H1 (cell line): ENCODE measurements at regions not wholly inside any gene's neighbourhood (a gene's known extent, or its start where the extent isn't known, plus 50 kb on each side); places are given as distances from the start of the nearest gene placed in this dataset.

Experiments used
- CTCF ChIA-PET: fragments of 300-600 bp; sonication (Branson Sonifier 250); formaldehyde crosslinking; loops from one replicate; lab custom pipeline; 2021; ENCODE audit not compliant: partially characterized antibody; lab: Charles Lee
- POLR2A ChIA-PET: fragments of 300-600 bp; sonication (Branson Sonifier 250); formaldehyde crosslinking; loops from one replicate; lab custom pipeline; 2021; ENCODE audit warnings: inconsistent platforms; ENCODE audit not compliant: partially characterized antibody; lab: Charles Lee
- DNase-seq, 2 experiments: peaks; one replicate each; pipeline versions ENCODE4 v3.0.0 to v3.0.0-alpha.2; 2010 to 2022; ENCODE audit warnings: low spot score in 2 of 2, low read depth in 1 of 2, mixed read lengths in 1 of 2
- FAIRE-seq: peaks from 2 replicates; lab custom pipeline; 2011; peaks lifted over from hg19 to GRCh38; lab: Jason Lieb, UNC
- H2AFZ ChIP-seq: 2 replicates; pipeline ENCODE4 v1.8.1; 2012; ENCODE audit warnings: low read length, inconsistent platforms
- H2AK5ac ChIP-seq: 2 replicates; pipeline ENCODE4 v1.6.1; 2013; ENCODE audit warnings: low read depth, low read length
- H2BK120ac ChIP-seq: replicated peaks from 2 replicates; pipeline ENCODE3; 2013; ENCODE audit warnings: low read depth, low read length, inconsistent platforms
- H2BK12ac ChIP-seq: 2 replicates; pipeline ENCODE4 v1.6.1; 2013; ENCODE audit warnings: low read depth, low read length
- H2BK15ac ChIP-seq: 2 replicates; pipeline ENCODE4 v1.6.1; 2013; ENCODE audit warnings: low read length
- H2BK20ac ChIP-seq: 2 replicates; pipeline ENCODE4 v1.6.1; 2013; ENCODE audit warnings: low read length
- H2BK5ac ChIP-seq: 2 replicates; pipeline ENCODE4 v1.6.1; 2013; ENCODE audit warnings: low read depth, low read length
- H3K14ac ChIP-seq: 2 replicates; pipeline ENCODE4 v1.6.1; 2013; ENCODE audit warnings: inconsistent platforms; ENCODE audit not compliant: insufficient read length
- H3K18ac ChIP-seq: 2 replicates; pipeline ENCODE4 v1.6.1; 2013; ENCODE audit warnings: low read length; ENCODE audit errors: extremely low read depth
- H3K23ac ChIP-seq: 2 replicates; pipeline ENCODE4 v1.6.1; 2013; ENCODE audit warnings: inconsistent platforms; ENCODE audit not compliant: insufficient read length
- H3K23me2 ChIP-seq: 2 replicates; pipeline ENCODE4 v1.6.1; 2013; ENCODE audit warnings: low read depth, low read length
- H3K27ac ChIP-seq: 2 replicates; pipeline ENCODE4 v1.6.1; 2011; ENCODE audit warnings: low read depth, low read length, inconsistent platforms
- H3K27me3 ChIP-seq, 4 experiments: replicated peaks in 1 of 4; 1 replicate in 1 of 4; 2 replicates in 3 of 4; pipeline versions ENCODE4 v1.6.1 to v1.8.1; 2011 to 2013; ENCODE audit warnings: low read length in 3 of 4, mild to moderate bottlenecking in 3 of 4, inconsistent platforms in 2 of 4, mixed read lengths in 2 of 4, moderate library complexity in 1 of 4; ENCODE audit not compliant: control insufficient read depth in 3 of 4, insufficient read depth in 3 of 4; ENCODE audit errors: extremely low read depth in 1 of 4
- H3K36me3 ChIP-seq, 4 experiments: 2 replicates each; pipeline versions ENCODE4 v1.6.1 to v1.8.1; 2011 to 2013; ENCODE audit warnings: mild to moderate bottlenecking in 4 of 4, low read length in 3 of 4, moderate library complexity in 2 of 4, control low read depth in 1 of 4, inconsistent platforms in 1 of 4; ENCODE audit not compliant: insufficient read depth in 4 of 4, control insufficient read depth in 2 of 4
- H3K4ac ChIP-seq: replicated peaks from 2 replicates; pipeline ENCODE3; 2013; ENCODE audit warnings: low read length, low read depth, mixed read lengths, inconsistent platforms; ENCODE audit not compliant: insufficient read length
- H3K4me1 ChIP-seq, 4 experiments: replicated peaks in 1 of 4; 1 replicate in 1 of 4; 2 replicates in 3 of 4; pipeline versions ENCODE4 v1.6.1 to v1.8.1; 2011 to 2013; ENCODE audit warnings: low read length in 3 of 4, inconsistent platforms in 2 of 4, mixed read lengths in 1 of 4; ENCODE audit not compliant: insufficient read depth in 4 of 4, control insufficient read depth in 3 of 4
- H3K4me2 ChIP-seq, 2 experiments: 2 replicates each; pipeline versions ENCODE4 v1.6.1 to v1.8.1; 2011 to 2013; ENCODE audit warnings: low read depth in 2 of 2, low read length in 2 of 2, control low read depth in 1 of 2, inconsistent platforms in 1 of 2, mild to moderate bottlenecking in 1 of 2; ENCODE audit not compliant: insufficient read depth in 1 of 2
- H3K4me3 ChIP-seq, 4 experiments: fragments of 200-600, 300-600 bp in 1 of 4; sonication (generic), shearing (Covaris generic), sonication (Bioruptor Twin) in 1 of 4; 2 replicates each; pipeline versions ENCODE4 v1.5.1 to v1.8.1; 2011 to 2016; ENCODE audit warnings: low read length in 4 of 4, low read depth in 3 of 4, control low read depth in 2 of 4, inconsistent platforms in 2 of 4, mild to moderate bottlenecking in 2 of 4, mixed read lengths in 1 of 4, moderate library complexity in 1 of 4; ENCODE audit not compliant: insufficient read depth in 2 of 4; ENCODE audit errors: extremely low read depth in 1 of 4
- H3K56ac ChIP-seq: replicated peaks from 2 replicates; pipeline ENCODE3; 2013; ENCODE audit warnings: low read depth, mild to moderate bottlenecking, mixed read lengths, low read length, inconsistent platforms; ENCODE audit not compliant: insufficient read length
- H3K79me1 ChIP-seq: 2 replicates; pipeline ENCODE4 v1.6.1; 2013; ENCODE audit warnings: low read depth, low read length, control low read depth
- H3K79me2 ChIP-seq, 2 experiments: 2 replicates each; pipeline versions ENCODE4 v1.6.1 to v1.8.1; 2012 to 2013; ENCODE audit warnings: low read length in 2 of 2, mild to moderate bottlenecking in 2 of 2, inconsistent platforms in 1 of 2; ENCODE audit not compliant: insufficient read depth in 2 of 2, control insufficient read depth in 1 of 2
- H3K9ac ChIP-seq, 4 experiments: replicated peaks in 1 of 4; 1 replicate in 1 of 4; 2 replicates in 3 of 4; pipeline versions ENCODE4 v1.6.1 to v1.8.1; 2011 to 2013; ENCODE audit warnings: low read depth in 3 of 4, low read length in 3 of 4, control low read depth in 2 of 4, mild to moderate bottlenecking in 2 of 4, moderate library complexity in 2 of 4, inconsistent platforms in 1 of 4; ENCODE audit errors: extremely low read depth in 1 of 4
- H3K9me3 ChIP-seq, 2 experiments: 2 replicates each; pipeline versions ENCODE4 v1.6.1 to v1.8.1; 2012 to 2013; ENCODE audit warnings: mild to moderate bottlenecking in 2 of 2, moderate library complexity in 2 of 2, control low read depth in 1 of 2, inconsistent platforms in 1 of 2, low read depth in 1 of 2, low read length in 1 of 2, mixed read lengths in 1 of 2; ENCODE audit not compliant: insufficient read depth in 2 of 2
- H4K20me1 ChIP-seq, 2 experiments: replicated peaks in 1 of 2; 2 replicates each; pipeline versions ENCODE3 to v1.8.1; 2011 to 2013; ENCODE audit warnings: inconsistent platforms in 2 of 2, low read length in 2 of 2, mild to moderate bottlenecking in 1 of 2; ENCODE audit not compliant: insufficient read depth in 2 of 2, control insufficient read depth in 1 of 2
- H4K5ac ChIP-seq: 2 replicates; pipeline ENCODE4 v1.6.1; 2013; ENCODE audit warnings: low read length, low read depth, mixed read lengths, inconsistent platforms; ENCODE audit not compliant: insufficient read length
- H4K8ac ChIP-seq: 2 replicates; pipeline ENCODE4 v1.8.0; 2013; ENCODE audit warnings: mild to moderate bottlenecking, moderate library complexity, low read length, inconsistent platforms; ENCODE audit not compliant: insufficient read depth; ENCODE audit errors: extremely low read depth
- H4K91ac ChIP-seq: replicated peaks from 2 replicates; pipeline ENCODE3; 2013; ENCODE audit warnings: low read length, mixed read lengths, inconsistent platforms; ENCODE audit not compliant: insufficient read length
- BCL11A ChIP-seq, 2 experiments: IDR thresholded peaks; one replicate each; pipeline ENCODE4 v1.6.1; 2011; ENCODE audit warnings: low read depth in 2 of 2, low read length in 2 of 2, mild to moderate bottlenecking in 2 of 2
- RAD21 ChIP-seq, 2 experiments: IDR thresholded peaks in 1 of 2; conservative IDR thresholded peaks in 1 of 2; 2 replicates each; pipeline ENCODE4 v1.6.1; 2011; ENCODE audit warnings: low read depth in 2 of 2, low read length in 2 of 2, improper control_type of control experiment in 1 of 2, inconsistent platforms in 1 of 2, mild to moderate bottlenecking in 1 of 2, moderate library complexity in 1 of 2
- WGBS, 2 experiments: shearing (Covaris generic) in 1 of 2; methylation state at CpG; one replicate each; pipeline versions ENCODE4 v1.1.6 to v1.1.7; 2013 to 2015; ENCODE audit warnings: low lambda C conversion rate in 2 of 2, mixed read lengths in 2 of 2, inconsistent platforms in 1 of 2, low coverage in 1 of 2, missing lambda C conversion rate in 1 of 2; ENCODE audit not compliant: insufficient replicate concordance in 2 of 2, insufficient coverage in 1 of 2, insufficient read length in 1 of 2; ENCODE audit errors: extremely low coverage in 1 of 2, missing lambda C conversion rate in 1 of 2; 5-methylcytosine and 5-hydroxymethylcytosine counted together
- TF ChIP-seq, protein P1 (sequence below), 3 experiments: IDR thresholded peaks; 1 replicate in 2 of 3; 2 replicates in 1 of 3; pipeline versions ENCODE4 v1.5.1 to v1.6.1; 2011; ENCODE audit warnings: low read length in 3 of 3, mild to moderate bottlenecking in 3 of 3, inconsistent platforms in 2 of 3, low read depth in 1 of 3, moderate library complexity in 1 of 3; ENCODE audit not compliant: insufficient read depth in 1 of 3; ENCODE audit errors: control extremely low read depth in 1 of 3

DNA sequence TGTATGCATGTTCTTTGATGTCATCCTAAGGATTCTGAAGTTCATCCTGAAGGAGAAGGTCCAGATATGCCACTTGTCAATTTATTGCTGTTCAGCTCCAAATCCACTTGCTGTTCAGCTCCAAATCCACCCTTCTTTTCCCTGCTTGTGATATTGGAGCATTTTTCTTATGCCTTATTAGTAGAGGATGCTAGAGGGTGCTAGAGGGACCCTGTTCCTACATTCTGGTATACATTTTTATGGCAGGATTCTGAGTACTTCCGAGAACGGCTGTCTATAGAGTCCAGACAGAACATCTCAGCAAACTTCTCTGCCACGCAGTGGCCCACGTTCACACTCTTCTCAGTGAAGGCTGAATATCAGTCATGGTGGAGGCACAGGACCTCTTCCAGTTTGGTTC, 406.7 kb downstream of the NOVA1 start:
- Histone ChIP-seq H3K79me1 (no peaks in the 10 kb centered on the region), H2BK15ac (no peak overlapping the region), H3K23me2 (no peaks in the 10 kb centered on the region), H4K20me1 (no peaks in the 10 kb centered on the region), H3K9me3 (no peaks in the 10 kb centered on the region), H3K79me2 (no peaks in the 10 kb centered on the region), H4K8ac (no peak overlapping the region), H3K27me3 (no peaks in the 10 kb centered on the region), H2BK5ac (no peak overlapping the region), H3K18ac (no peak overlapping the region), H2BK120ac (no peak overlapping the region), H3K27ac (no peak overlapping the region), H3K4me2 (no peak overlapping the region), H4K5ac (no peak overlapping the region), H3K14ac (no peak overlapping the region), H3K23ac (no peak overlapping the region), H2BK12ac (no peak overlapping the region), H4K91ac (no peak overlapping the region), H3K4me3 (no peak overlapping the region), H2BK20ac (no peak overlapping the region), H2AFZ (no peak overlapping the region), H3K36me3 (no peaks in the 10 kb centered on the region), H3K9ac (peak overlapping the region in 1 of 4 experiments; percentile 13; a peak in 1 of 7 replicates), H2AK5ac (no peak overlapping the region), H3K4me1 (no peaks in the 10 kb centered on the region), H3K56ac (no peak overlapping the region), H3K4ac (no peak overlapping the region)
- 86% methylated on average over 4 of the region's 4 CpGs; no CpG with 5 or more reads in 1 of the 2 experiments for WGBS, 2 experiments
- TF ChIP-seq RAD21 (IDR thresholded peaks at IDR 0.05 in 1 of 2, conservative IDR thresholded peaks at IDR 0.05 in 1 of 2; ENCODE audit: low read depth in 2 of 2, low read length in 2 of 2) (peak in 1 of 2 experiments; percentile 14; a peak in 2 of 4 replicates), BCL11A (IDR thresholded peaks at IDR 0.05; ENCODE audit: low read depth in 2 of 2, low read length in 2 of 2) (no peak)
- TF ChIP-seq, protein P1, sequence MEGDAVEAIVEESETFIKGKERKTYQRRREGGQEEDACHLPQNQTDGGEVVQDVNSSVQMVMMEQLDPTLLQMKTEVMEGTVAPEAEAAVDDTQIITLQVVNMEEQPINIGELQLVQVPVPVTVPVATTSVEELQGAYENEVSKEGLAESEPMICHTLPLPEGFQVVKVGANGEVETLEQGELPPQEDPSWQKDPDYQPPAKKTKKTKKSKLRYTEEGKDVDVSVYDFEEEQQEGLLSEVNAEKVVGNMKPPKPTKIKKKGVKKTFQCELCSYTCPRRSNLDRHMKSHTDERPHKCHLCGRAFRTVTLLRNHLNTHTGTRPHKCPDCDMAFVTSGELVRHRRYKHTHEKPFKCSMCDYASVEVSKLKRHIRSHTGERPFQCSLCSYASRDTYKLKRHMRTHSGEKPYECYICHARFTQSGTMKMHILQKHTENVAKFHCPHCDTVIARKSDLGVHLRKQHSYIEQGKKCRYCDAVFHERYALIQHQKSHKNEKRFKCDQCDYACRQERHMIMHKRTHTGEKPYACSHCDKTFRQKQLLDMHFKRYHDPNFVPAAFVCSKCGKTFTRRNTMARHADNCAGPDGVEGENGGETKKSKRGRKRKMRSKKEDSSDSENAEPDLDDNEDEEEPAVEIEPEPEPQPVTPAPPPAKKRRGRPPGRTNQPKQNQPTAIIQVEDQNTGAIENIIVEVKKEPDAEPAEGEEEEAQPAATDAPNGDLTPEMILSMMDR (IDR thresholded peaks at IDR 0.05; ENCODE audit: control extremely low read depth in 1 of 3, insufficient read depth in 1 of 3, low read depth in 1 of 3, low read length in 3 of 3): peak in 1 of 3 experiments; percentile 11; a peak in 1 of 4 replicates
- POLR2A ChIA-PET: no interaction called here
- no peak for DNase-seq
- CTCF ChIA-PET: interaction anchor here (0.8 kb wide), 1 partner anchor 72 kb away, joined by 3 read pairs; no protein-coding TSS in a partner anchor
- FAIRE-seq: no peak
